Adrenal gland (tissue), 9 donors: ENCODE measurements at regions not wholly inside any gene's neighbourhood (a gene's known extent, or its start where the extent isn't known, plus 50 kb on each side); places are given as distances from the start of the nearest gene placed in this dataset.
A peak's percentile ranks its signal among the peaks of the same experiment; 100 is the strongest.

Experiments
- DNase-seq, 7 donors: peaks; one replicate each; pipeline ENCODE4 v3.0.0-alpha.2; 2019 to 2020
- H3K27ac ChIP-seq, 5 donors: fragments of 200-600 bp; sonication (generic) in 4 of 5; 1 replicate in 3 of 5; 2 replicates in 2 of 5; pipeline versions ENCODE4 v1.5.1 to v1.8.0; 2016 to 2020; ENCODE audit warnings: mild to moderate bottlenecking in 1 of 5
- H3K27me3 ChIP-seq: fragments of 200-600 bp; 2 replicates; pipeline ENCODE4 v1.8.0; 2021
- H3K36me3 ChIP-seq, 2 donors: fragments of 200-600 bp; replicated peaks in 1 of 2; 1 replicate in 1 of 2; 2 replicates in 1 of 2; pipeline versions ENCODE4 v1.5.1 to v1.8.0; 2018 to 2022
- H3K4me1 ChIP-seq, 2 donors: fragments of 200-600 bp; replicated peaks in 1 of 2; 1 replicate in 1 of 2; 2 replicates in 1 of 2; pipeline versions ENCODE4 v1.5.1 to v1.8.0; 2018 to 2021
- H3K4me3 ChIP-seq, 4 donors: fragments of 200-600 bp; sonication (generic) in 3 of 4; one replicate each; pipeline ENCODE4 v1.5.1; 2016 to 2018
- H3K9me3 ChIP-seq, 3 donors: fragments of 200-600 bp; sonication (generic) in 1 of 3; replicated peaks in 1 of 3; 1 replicate in 2 of 3; 2 replicates in 1 of 3; pipeline versions ENCODE4 v1.5.1 to v1.8.0; 2016 to 2021
- CTCF ChIP-seq, 6 experiments: fragments of 450-650 bp in 4 of 6; fragments of 200-600 bp in 2 of 6; sonication (generic) in 1 of 6; IDR thresholded peaks; 1 replicate in 5 of 6; 2 replicates in 1 of 6; pipeline versions ENCODE4 v1.5.1 to v1.8.0; 2016 to 2021; ENCODE audit warnings: antibody characterized with exemption in 6 of 6, mild to moderate bottlenecking in 2 of 6, moderate library complexity in 1 of 6
- POLR2A ChIP-seq, 2 donors: fragments of 450-650 bp; IDR thresholded peaks; one replicate each; pipeline ENCODE4 v1.6.1; 2017; ENCODE audit warnings: antibody characterized with exemption in 2 of 2, mild to moderate bottlenecking in 2 of 2, moderate library complexity in 1 of 2
- WGBS, 4 donors: extraction: QIAGEN DNeasy Blood & Tissue Kit in 2 of 4; methylation state at CpG; one replicate each; pipeline versions ENCODE4 v1.1.5 to v1.1.7; 2013 to 2017; 5-methylcytosine and 5-hydroxymethylcytosine counted together
- intact Hi-C, 2 donors: fragments of 100-400 bp; cut with DNase I; formaldehyde crosslinking; loops; one replicate each; pipeline versions ENCODE4 v1.14.1 to v1.15.0; 2022 to 2023
- donor health status: healthy with polysubstance abuse.
- donor health status: Bipolar disorder and iron deficiency.
- donor health status: DM: yes; HTN: yes; CAD: no.
- donor health status: DM: no; HTN: no; CAD: no.
- donor health status: DM: no; HTN: no; CAD: no.

- WGBS, 4 donors, result 65 to 100% (median 89%) methylated on average over 1 of the region's 1 CpG
- Histone ChIP-seq H3K27me3 (no peaks in the 10 kb centered on the region), H3K4me1 (no peaks in the 10 kb centered on the region), H3K36me3 (no peaks in the 10 kb centered on the region), H3K27ac (no peak overlapping the region), H3K4me3 (no peak overlapping the region), H3K9me3 (no peaks in the 10 kb centered on the region)
- no peak for DNase-seq
- TF ChIP-seq CTCF (IDR thresholded peaks at IDR 0.05), result no peak
- no peak for TF ChIP-seq POLR2A (IDR thresholded peaks at IDR 0.05)
- intact Hi-C loops, result no loop called here
Observed at GRCh38 chr3:72180405-72180804, 395.5 kb upstream of the PROK2 start.

- intact Hi-C loops, result no loop called here
- no peak overlapping the region for H3K27ac ChIP-seq
- no peak overlapping the region for H3K4me3 ChIP-seq
- H3K9me3 ChIP-seq, result no peaks in the 10 kb centered on the region
- no peaks in the 10 kb centered on the region for H3K4me1 ChIP-seq
- no peak for TF ChIP-seq CTCF (IDR thresholded peaks at IDR 0.05)
- no peak for TF ChIP-seq POLR2A (IDR thresholded peaks at IDR 0.05)
- DNase-seq, result no peak
- WGBS, 4 donors, result 89 to 97% (median 93%) methylated on average over 7 of the region's 7 CpGs
- H3K36me3 ChIP-seq, result no peaks in the 10 kb centered on the region
- no peaks in the 10 kb centered on the region for H3K27me3 ChIP-seq
Observed at GRCh38 chr3:72179107-72179464, 394.1 kb upstream of the PROK2 start.

GRCh38 chr3:72178463-72179106 lies 393.6 kb upstream of the PROK2 start:
- no peaks in the 10 kb centered on the region for H3K4me1 ChIP-seq
- intact Hi-C loops, result no loop called here
- H3K27ac ChIP-seq, result no peak overlapping the region
- no peaks in the 10 kb centered on the region for H3K27me3 ChIP-seq
- no peaks in the 10 kb centered on the region for H3K9me3 ChIP-seq
- no peak for TF ChIP-seq POLR2A (IDR thresholded peaks at IDR 0.05)
- TF ChIP-seq CTCF (IDR thresholded peaks at IDR 0.05), result no peak
- DNase-seq, result no peak
- no peaks in the 10 kb centered on the region for H3K36me3 ChIP-seq
- H3K4me3 ChIP-seq, result no peak overlapping the region
- WGBS, 4 donors, result 82 to 91% (median 88%) methylated on average over 3 of the region's 3 CpGs

- Histone ChIP-seq H3K9me3 (no peaks in the 10 kb centered on the region), H3K27ac (peak overlapping the region in 2 of 5 donors; percentile 17 to 30), H3K27me3 (no peaks in the 10 kb centered on the region), H3K4me3 (no peak overlapping the region), H3K4me1 (peaks cover 0 to 2% of the 10 kb centered on the region in 2 donors), H3K36me3 (no peaks in the 10 kb centered on the region)
- no peak for TF ChIP-seq POLR2A (IDR thresholded peaks at IDR 0.05)
- TF ChIP-seq CTCF (IDR thresholded peaks at IDR 0.05), result no peak
- peak in 6 of 7 donors; percentile 39 to 67 (median 47) for DNase-seq
- intact Hi-C loops, result no loop called here
- WGBS, 4 donors, result 49 to 62% (median 54%) methylated on average over 32 to 36 of the region's 36 CpGs
Observed at GRCh38 chr3:72177075-72178050, 392.4 kb upstream of the PROK2 start.
